ENCODE measurements at regions not wholly inside any gene's neighbourhood (a gene's known extent, or its start where the extent isn't known, plus 50 kb on each side); places are given as distances from the start of the nearest gene placed in this dataset.

DNA sequence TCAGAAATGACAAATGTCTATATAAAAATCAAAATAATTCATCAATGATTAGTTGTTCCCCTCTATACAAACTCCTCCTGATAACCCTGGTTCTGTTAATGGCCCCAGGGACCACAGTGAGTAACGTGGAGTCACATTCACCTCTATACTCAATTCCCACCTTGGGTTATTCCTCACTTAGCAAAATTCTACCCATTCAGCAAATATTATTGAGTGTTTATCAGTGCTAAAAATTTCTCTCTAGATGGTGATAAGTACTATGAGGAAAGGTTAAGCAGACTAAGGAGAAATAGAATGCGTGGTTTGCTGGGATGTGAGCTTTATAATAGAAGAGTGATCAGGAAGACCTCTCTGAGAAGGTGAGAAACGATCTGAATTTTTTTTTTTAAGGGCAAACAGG is 1124.5 kb downstream of the BCL11A start:
- no peaks in the 10 kb centered on the region for H3K36me3 ChIP-seq
- no peaks in the 10 kb centered on the region for H3K27me3 ChIP-seq
- no peak overlapping the region for H3K4me3 ChIP-seq
- intact Hi-C loops (cut with DNase I; ENCODE audit: low total_unique reads): no loop called here
- no peak overlapping the region for H3K27ac ChIP-seq
- no peak for DNase-seq (ENCODE audit: low spot score in 2 of 2)
- no peaks in the 10 kb centered on the region for H3K4me1 ChIP-seq
- H3K9me3 ChIP-seq: peaks cover 4 to 7% of the 10 kb centered on the region in 2 donors
- TF ChIP-seq POLR2A (IDR thresholded peaks at IDR 0.05) (no peak), POLR2AphosphoS5 (IDR thresholded peaks at IDR 0.05) (no peak)

DNA sequence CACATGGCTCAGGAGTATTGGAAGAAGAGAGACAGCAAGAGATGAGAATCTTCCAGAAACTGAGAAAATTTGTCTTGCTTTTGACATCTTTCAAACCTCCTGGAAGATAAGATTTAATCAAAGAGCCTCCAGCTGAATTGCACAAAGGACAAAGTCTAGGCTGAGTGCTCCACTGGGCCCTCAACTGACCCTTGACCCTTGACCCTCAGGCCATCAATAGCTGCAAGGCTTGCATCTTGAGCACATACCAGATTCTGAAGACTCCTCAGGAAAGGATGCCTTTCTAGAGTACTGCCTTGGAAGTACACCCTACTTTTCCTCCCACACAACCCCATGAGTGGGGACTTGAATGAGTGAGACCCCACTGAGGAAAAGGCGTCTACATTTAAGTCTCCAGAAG is 1125.5 kb downstream of the BCL11A start:
- no peak overlapping the region for H3K4me3 ChIP-seq
- H3K27ac ChIP-seq: no peak overlapping the region
- TF ChIP-seq POLR2A (IDR thresholded peaks at IDR 0.05) (no peak), POLR2AphosphoS5 (IDR thresholded peaks at IDR 0.05) (no peak)
- TF ChIP-seq, protein P1, sequence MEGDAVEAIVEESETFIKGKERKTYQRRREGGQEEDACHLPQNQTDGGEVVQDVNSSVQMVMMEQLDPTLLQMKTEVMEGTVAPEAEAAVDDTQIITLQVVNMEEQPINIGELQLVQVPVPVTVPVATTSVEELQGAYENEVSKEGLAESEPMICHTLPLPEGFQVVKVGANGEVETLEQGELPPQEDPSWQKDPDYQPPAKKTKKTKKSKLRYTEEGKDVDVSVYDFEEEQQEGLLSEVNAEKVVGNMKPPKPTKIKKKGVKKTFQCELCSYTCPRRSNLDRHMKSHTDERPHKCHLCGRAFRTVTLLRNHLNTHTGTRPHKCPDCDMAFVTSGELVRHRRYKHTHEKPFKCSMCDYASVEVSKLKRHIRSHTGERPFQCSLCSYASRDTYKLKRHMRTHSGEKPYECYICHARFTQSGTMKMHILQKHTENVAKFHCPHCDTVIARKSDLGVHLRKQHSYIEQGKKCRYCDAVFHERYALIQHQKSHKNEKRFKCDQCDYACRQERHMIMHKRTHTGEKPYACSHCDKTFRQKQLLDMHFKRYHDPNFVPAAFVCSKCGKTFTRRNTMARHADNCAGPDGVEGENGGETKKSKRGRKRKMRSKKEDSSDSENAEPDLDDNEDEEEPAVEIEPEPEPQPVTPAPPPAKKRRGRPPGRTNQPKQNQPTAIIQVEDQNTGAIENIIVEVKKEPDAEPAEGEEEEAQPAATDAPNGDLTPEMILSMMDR (IDR thresholded peaks at IDR 0.05): no peak
- H3K36me3 ChIP-seq: no peaks in the 10 kb centered on the region
- peaks cover 4 to 6% of the 10 kb centered on the region in 2 donors for H3K9me3 ChIP-seq
- intact Hi-C loops (cut with DNase I; ENCODE audit: low total_unique reads): no loop called here
- no peaks in the 10 kb centered on the region for H3K27me3 ChIP-seq
- DNase-seq (ENCODE audit: low spot score in 2 of 2): no peak
- H3K4me1 ChIP-seq: no peaks in the 10 kb centered on the region

DNA sequence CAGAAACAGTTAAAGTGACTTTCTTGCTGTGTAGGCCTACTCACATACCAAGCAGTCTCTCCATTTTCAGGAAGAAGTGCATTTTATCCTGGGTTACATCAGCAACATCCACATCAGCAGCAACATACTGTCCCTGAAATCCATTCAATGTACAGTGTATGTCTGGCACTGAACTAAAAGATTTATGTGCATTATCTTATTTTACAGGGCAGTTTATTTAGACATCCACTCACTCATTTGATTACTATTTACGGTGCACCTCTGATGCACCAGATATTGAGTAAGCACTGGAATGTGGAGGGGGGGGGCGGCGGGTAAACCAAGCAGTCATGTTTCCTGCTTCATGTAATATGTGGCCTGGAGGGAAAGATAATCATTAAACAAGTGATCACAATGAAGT is 1128.2 kb downstream of the BCL11A start:
- DNase-seq (ENCODE audit: low spot score in 2 of 2): no peak
- Histone ChIP-seq H3K4me1 (no peaks in the 10 kb centered on the region), H3K36me3 (no peaks in the 10 kb centered on the region), H3K4me3 (no peak overlapping the region), H3K9me3 (no peaks in the 10 kb centered on the region), H3K27me3 (no peaks in the 10 kb centered on the region), H3K27ac (no peak overlapping the region)
- intact Hi-C loops (cut with DNase I; ENCODE audit: low total_unique reads): no loop called here
- TF ChIP-seq POLR2AphosphoS5 (IDR thresholded peaks at IDR 0.05) (no peak), POLR2A (IDR thresholded peaks at IDR 0.05) (no peak)
- TF ChIP-seq, protein P1 (IDR thresholded peaks at IDR 0.05): no peak

DNA sequence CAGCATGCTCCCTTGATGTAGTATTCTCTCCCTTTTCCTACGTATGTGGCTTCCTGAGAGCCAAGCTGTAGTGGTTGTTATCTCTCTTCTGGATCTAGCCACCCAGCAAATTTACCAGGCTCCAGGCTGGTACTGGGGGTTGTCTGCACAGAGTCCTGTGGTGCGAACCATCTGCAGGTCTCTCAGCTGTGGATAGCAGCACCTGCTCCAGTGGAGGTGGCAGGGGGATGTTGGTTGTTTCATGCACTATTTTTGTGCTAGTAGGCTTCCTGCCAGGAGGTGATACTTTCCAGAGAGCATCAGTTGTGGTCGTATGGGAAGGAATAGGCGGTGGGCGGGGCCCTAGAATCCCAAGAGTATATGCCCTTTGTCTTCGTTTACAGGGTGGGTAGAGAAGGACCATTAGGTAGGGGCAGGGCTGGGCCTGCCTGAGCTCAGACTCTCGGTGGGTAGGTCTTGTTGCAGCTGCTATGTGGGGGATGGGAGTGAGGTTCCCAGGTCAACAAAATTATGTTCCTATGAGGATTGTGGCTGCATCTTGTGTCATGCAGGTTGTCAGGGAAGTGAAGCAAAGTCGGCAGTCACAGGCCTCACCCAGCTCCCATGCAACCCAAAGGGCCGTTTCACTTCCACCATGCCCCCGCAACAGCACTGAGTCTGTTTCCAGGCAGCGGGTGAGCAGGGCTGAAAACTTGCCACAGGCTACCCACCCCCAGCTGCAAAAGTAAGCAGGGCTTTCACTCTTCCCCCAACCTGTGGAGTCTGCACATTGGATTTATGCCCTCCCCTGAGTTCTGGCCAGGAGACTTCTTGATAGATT is 1139.5 kb downstream of the BCL11A start:
- intact Hi-C loops (cut with DNase I; ENCODE audit: low total_unique reads): no loop called here
- H3K4me3 ChIP-seq: no peak overlapping the region
- DNase-seq (ENCODE audit: low spot score in 2 of 2): no peak
- no peaks in the 10 kb centered on the region for H3K4me1 ChIP-seq
- peaks cover 4 to 24% of the 10 kb centered on the region in 2 donors for H3K9me3 ChIP-seq
- no peaks in the 10 kb centered on the region for H3K27me3 ChIP-seq
- no peaks in the 10 kb centered on the region for H3K36me3 ChIP-seq
- TF ChIP-seq POLR2A (IDR thresholded peaks at IDR 0.05): no peak
- TF ChIP-seq POLR2AphosphoS5 (IDR thresholded peaks at IDR 0.05): no peak
- TF ChIP-seq, protein P1 (IDR thresholded peaks at IDR 0.05): no peak
- no peak overlapping the region for H3K27ac ChIP-seq

DNA sequence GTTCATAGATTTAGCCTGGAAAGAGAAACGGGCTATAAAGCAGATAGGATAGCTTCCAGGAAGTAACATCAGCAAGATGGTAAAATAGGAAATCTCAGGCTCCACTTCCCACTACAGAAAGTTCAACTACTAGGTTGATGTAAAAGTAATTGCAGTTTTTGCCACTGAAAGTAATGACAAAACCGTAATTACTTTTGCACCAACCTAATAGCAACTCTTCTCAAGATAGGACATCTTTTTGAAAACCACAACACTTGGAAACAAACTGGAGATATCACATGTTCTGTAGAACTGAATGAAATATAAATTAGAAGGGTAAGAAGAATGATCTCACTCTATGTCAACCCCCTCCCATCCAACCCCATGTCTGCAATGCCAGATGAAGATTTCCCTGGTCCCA is 1154.3 kb downstream of the BCL11A start:
- no peaks in the 10 kb centered on the region for H3K36me3 ChIP-seq
- no peak overlapping the region for H3K4me3 ChIP-seq
- H3K27ac ChIP-seq: no peak overlapping the region
- intact Hi-C loops (cut with DNase I; ENCODE audit: low total_unique reads): no loop called here
- no peaks in the 10 kb centered on the region for H3K27me3 ChIP-seq
- peaks cover 0 to 7% of the 10 kb centered on the region in 2 donors for H3K9me3 ChIP-seq
- TF ChIP-seq POLR2AphosphoS5 (IDR thresholded peaks at IDR 0.05): no peak
- TF ChIP-seq POLR2A (IDR thresholded peaks at IDR 0.05): no peak
- TF ChIP-seq, protein P1 (IDR thresholded peaks at IDR 0.05): no peak
- DNase-seq (ENCODE audit: low spot score in 2 of 2): no peak
- H3K4me1 ChIP-seq: no peaks in the 10 kb centered on the region
